GM21381 (cell line): ENCODE measurements at regions not wholly inside any gene's neighbourhood (a gene's known extent, or its start where the extent isn't known, plus 50 kb on each side); places are given as distances from the start of the nearest gene placed in this dataset.
A peak's percentile ranks its signal among the peaks of the same experiment; 100 is the strongest.

ENCODE experiments used
- ATAC-seq: cut with Tn5 transposase; IDR thresholded peaks from one replicate; pipeline ENCODE4 v1.9.1; 2021; ENCODE audit warnings: mild to moderate bottlenecking, moderate library complexity; ENCODE audit not compliant: unreplicated experiment

DNA sequence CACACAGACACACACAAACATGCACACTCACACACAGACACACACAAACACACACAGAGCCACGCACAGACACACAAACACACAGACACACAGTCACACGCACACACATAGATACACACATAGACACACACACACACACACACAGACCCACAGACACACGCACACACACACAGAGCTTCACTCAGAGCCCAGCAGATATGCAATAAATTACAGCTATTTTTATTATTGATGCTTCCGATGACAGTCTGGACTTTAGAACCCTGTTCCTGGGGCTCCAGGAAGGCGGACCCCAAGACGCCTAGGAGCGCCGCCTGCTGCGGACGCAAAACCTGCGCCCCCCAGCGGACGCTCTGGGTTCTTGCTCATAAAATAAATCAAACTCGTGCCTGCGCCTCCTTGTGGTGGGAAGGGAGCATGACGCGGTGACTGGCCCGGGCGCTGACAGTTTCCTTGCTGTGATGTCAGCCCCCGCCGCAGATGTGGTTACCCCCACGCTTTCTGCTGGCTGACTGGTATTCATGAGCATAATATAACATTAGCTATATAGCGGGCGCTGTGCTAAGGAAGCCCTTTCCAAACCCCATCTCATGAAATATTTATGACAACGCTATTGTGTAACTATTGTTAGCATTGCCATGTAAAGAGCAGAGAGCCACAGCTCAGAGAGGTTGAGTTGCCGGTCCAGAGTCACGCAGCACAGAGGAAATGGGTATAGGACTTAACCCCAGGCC lies 64.4 kb upstream of the TM9SF2 start:
- ATAC-seq: peak; percentile 31

GRCh38 chr13:99439048-99439447 lies 62.2 kb upstream of the TM9SF2 start:
- ATAC-seq: no peak

DNA sequence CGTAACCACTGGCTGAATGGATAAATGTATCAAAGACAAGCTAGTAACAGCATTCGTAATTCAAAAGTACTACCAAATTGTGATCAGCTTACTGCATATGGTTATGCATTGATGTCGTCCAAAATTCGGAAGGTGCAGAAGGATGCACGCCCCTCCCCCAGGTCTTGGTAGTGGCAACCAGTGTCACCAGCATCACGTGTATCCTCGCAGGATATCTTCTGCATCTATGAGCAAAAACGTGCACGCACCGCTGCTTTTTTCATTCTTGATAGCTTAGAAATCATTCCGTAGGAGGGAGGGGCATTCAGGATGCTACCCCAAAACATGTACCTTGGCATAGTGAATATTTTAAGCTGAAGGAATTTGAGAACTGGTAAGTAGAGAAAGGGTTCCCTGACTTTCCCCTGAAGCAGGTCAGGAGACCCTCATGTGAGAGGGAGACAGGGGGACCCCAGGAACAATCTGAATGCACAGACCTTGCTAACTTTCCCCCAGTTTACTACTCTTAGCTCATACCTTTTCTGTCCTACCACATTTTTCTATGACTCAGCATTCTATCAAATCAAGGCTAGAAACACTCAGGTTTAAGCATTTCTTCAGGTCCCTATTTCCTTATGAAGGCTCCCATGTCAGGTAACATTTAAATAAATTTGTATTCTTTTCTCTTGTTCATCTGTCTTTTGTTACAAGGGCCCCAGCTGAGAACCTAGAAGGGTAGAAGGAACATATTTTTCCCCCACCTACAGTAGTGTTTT lies 61.2 kb upstream of the TM9SF2 start:
- ATAC-seq: no peak

DNA sequence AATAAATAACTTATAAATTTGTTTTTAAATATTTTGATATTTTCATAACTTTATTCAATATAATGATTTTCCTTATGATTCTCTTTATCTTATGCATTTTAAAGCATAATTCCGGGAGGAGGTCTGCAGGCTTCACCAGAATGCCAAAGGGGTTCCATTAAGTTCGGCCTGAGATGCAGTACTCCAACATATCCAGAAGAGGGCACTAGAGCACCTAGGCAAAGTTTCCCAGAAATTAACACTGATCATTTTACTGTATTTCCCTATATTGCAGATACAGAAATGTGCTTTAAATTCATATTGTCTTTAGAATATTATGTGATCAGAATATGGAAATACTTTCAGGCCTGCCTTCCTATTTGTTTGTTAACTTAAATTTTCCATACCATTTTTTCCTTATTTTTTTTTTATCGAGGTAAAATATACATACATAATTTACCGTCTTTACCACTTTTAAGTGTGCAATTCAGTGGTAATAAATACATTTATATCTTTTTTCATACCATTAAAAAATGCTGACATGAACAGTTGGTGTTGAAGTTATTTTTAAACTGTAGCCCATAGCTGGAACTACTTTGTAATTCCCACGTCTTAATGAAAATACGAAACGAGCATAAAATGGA lies 58.9 kb upstream of the TM9SF2 start:
- ATAC-seq: no peak

GRCh38 chr13:99446242-99446641 lies 55.0 kb upstream of the TM9SF2 start:
- no peak for ATAC-seq

GRCh38 chr13:99448546-99448945 lies 52.7 kb upstream of the TM9SF2 start:
- ATAC-seq: no peak

- no peak for ATAC-seq
Observed at GRCh38 chr13:99450416-99450815, 50.9 kb upstream of the TM9SF2 start.
